Fibroblast of lung (primary cell): ENCODE measurements at regions not wholly inside any gene's neighbourhood (a gene's known extent, or its start where the extent isn't known, plus 50 kb on each side); places are given as distances from the start of the nearest gene placed in this dataset.

Experiments
- DNase-seq, 2 donors: peaks; one replicate each; pipeline versions ENCODE4 v3.0.0 to v3.0.0-alpha.2; 2010; ENCODE audit warnings: low read depth in 2 of 2
- H2AFZ ChIP-seq: 2 replicates; pipeline ENCODE4 v1.5.1; 2012; ENCODE audit warnings: low read length, control low read depth, inconsistent platforms
- H3K27ac ChIP-seq: 2 replicates; pipeline ENCODE4 v1.5.1; 2011; ENCODE audit warnings: low read length, control low read depth; ENCODE audit not compliant: insufficient read depth
- H3K27me3 ChIP-seq: 2 replicates; pipeline ENCODE4 v1.5.1; 2011; ENCODE audit warnings: mild to moderate bottlenecking, low read length; ENCODE audit not compliant: control insufficient read depth, insufficient read depth
- H3K36me3 ChIP-seq: 2 replicates; pipeline ENCODE4 v1.5.1; 2011; ENCODE audit warnings: low read length; ENCODE audit not compliant: control insufficient read depth, insufficient read depth
- H3K4me1 ChIP-seq: 2 replicates; pipeline ENCODE4 v1.5.1; 2011; ENCODE audit warnings: low read length; ENCODE audit not compliant: control insufficient read depth, insufficient read depth; ENCODE audit errors: extremely low read depth
- H3K4me2 ChIP-seq: 2 replicates; pipeline ENCODE4 v1.5.1; 2011; ENCODE audit warnings: low read length, control low read depth; ENCODE audit not compliant: insufficient read depth; ENCODE audit errors: extremely low read depth
- H3K4me3 ChIP-seq, 4 experiments: fragments of 200-600 bp in 1 of 4; sonication (generic) in 1 of 4; replicated peaks in 1 of 4; 2 replicates each; pipeline ENCODE4 v1.5.1; 2011 to 2016; ENCODE audit warnings: low read length in 4 of 4, low read depth in 3 of 4, mild to moderate bottlenecking in 3 of 4, control low read depth in 2 of 4, inconsistent platforms in 1 of 4, mixed read lengths in 1 of 4; ENCODE audit not compliant: insufficient read depth in 1 of 4; ENCODE audit errors: control extremely low read depth in 1 of 4
- H3K79me2 ChIP-seq: 2 replicates; pipeline ENCODE4 v1.5.1; 2012; ENCODE audit warnings: mild to moderate bottlenecking, low read length, inconsistent platforms; ENCODE audit not compliant: control insufficient read depth, insufficient read depth
- H3K9ac ChIP-seq: 2 replicates; pipeline ENCODE4 v1.5.1; 2011; ENCODE audit warnings: mild to moderate bottlenecking, low read length, control low read depth; ENCODE audit not compliant: insufficient read depth
- H3K9me3 ChIP-seq: 2 replicates; pipeline ENCODE4 v1.5.1; 2012; ENCODE audit warnings: low read depth, low read length; ENCODE audit not compliant: control insufficient read depth, insufficient read depth
- H4K20me1 ChIP-seq: 2 replicates; pipeline ENCODE4 v1.5.1; 2011; ENCODE audit warnings: low read length; ENCODE audit not compliant: control insufficient read depth, insufficient read depth; ENCODE audit errors: extremely low read depth
- CTCF ChIP-seq, 2 donors: IDR thresholded peaks in 1 of 2; conservative IDR thresholded peaks in 1 of 2; 1 replicate in 1 of 2; 2 replicates in 1 of 2; pipeline ENCODE4 v1.5.1; 2011 to 2012; ENCODE audit warnings: low read length in 2 of 2, control low read depth in 1 of 2, inconsistent platforms in 1 of 2, low read depth in 1 of 2, mild to moderate bottlenecking in 1 of 2
- EZH2 ChIP-seq: IDR thresholded peaks from 2 replicates; pipeline ENCODE4 v1.5.1; 2012; ENCODE audit warnings: low read length, control low read depth, mild to moderate bottlenecking; ENCODE audit errors: missing control alignments

GRCh38 chr20:20872428-20872827 lies 160.0 kb upstream of the RALGAPA2 start:
- Histone ChIP-seq H3K27ac (no peak overlapping the region), H3K27me3 (no peaks in the 10 kb centered on the region), H3K79me2 (no peaks in the 10 kb centered on the region), H4K20me1 (no peaks in the 10 kb centered on the region), H3K36me3 (no peaks in the 10 kb centered on the region), H3K4me3 (no peak overlapping the region), H3K9ac (no peak overlapping the region), H3K9me3 (no peaks in the 10 kb centered on the region), H2AFZ (no peak overlapping the region), H3K4me2 (no peak overlapping the region), H3K4me1 (no peaks in the 10 kb centered on the region)
- DNase-seq = no peak
- TF ChIP-seq CTCF (conservative IDR thresholded peaks at IDR 0.05 in 1 of 2, IDR thresholded peaks at IDR 0.05 in 1 of 2; ENCODE audit: low read depth in 1 of 2, low read length in 2 of 2) (no peak), EZH2 (no peak)

GRCh38 chr20:20869161-20869775 lies 156.8 kb upstream of the RALGAPA2 start:
- Histone ChIP-seq H3K4me3 (no peak overlapping the region), H2AFZ (no peak overlapping the region), H4K20me1 (no peaks in the 10 kb centered on the region), H3K36me3 (no peaks in the 10 kb centered on the region), H3K27me3 (no peaks in the 10 kb centered on the region), H3K79me2 (no peaks in the 10 kb centered on the region), H3K4me2 (no peak overlapping the region), H3K4me1 (no peaks in the 10 kb centered on the region), H3K9ac (no peak overlapping the region), H3K27ac (no peak overlapping the region), H3K9me3 (no peaks in the 10 kb centered on the region)
- TF ChIP-seq EZH2 = no peak
- no peak for TF ChIP-seq CTCF (conservative IDR thresholded peaks at IDR 0.05 in 1 of 2, IDR thresholded peaks at IDR 0.05 in 1 of 2; ENCODE audit: low read depth in 1 of 2, low read length in 2 of 2)
- DNase-seq = no peak

- no peak for DNase-seq
- Histone ChIP-seq H3K9me3 (no peaks in the 10 kb centered on the region), H3K36me3 (no peaks in the 10 kb centered on the region), H3K4me1 (no peaks in the 10 kb centered on the region), H3K4me2 (no peak overlapping the region), H2AFZ (no peak overlapping the region), H4K20me1 (no peaks in the 10 kb centered on the region), H3K27me3 (no peaks in the 10 kb centered on the region), H3K79me2 (no peaks in the 10 kb centered on the region), H3K27ac (no peak overlapping the region), H3K9ac (no peak overlapping the region), H3K4me3 (no peak overlapping the region)
- no peak for TF ChIP-seq CTCF (conservative IDR thresholded peaks at IDR 0.05 in 1 of 2, IDR thresholded peaks at IDR 0.05 in 1 of 2; ENCODE audit: low read depth in 1 of 2, low read length in 2 of 2)
- TF ChIP-seq EZH2 = no peak
Observed at GRCh38 chr20:20864351-20865096, 152.1 kb upstream of the RALGAPA2 start.
